Dedifferentiated amniotic fluid mesenchymal stem cell (primary cell): ENCODE measurements at regions not wholly inside any gene's neighbourhood (a gene's known extent, or its start where the extent isn't known, plus 50 kb on each side); places are given as distances from the start of the nearest gene placed in this dataset.
"Not testable (repeated sequence)": the region's sequence is repeated elsewhere in the genome, so short reads cannot be mapped to it uniquely, and the experiment has no call there.

Source experiments
- DNase-seq: peaks from one replicate; pipeline ENCODE4 v3.0.0-alpha.2; 2016; ENCODE audit errors: extremely low spot score

DNA sequence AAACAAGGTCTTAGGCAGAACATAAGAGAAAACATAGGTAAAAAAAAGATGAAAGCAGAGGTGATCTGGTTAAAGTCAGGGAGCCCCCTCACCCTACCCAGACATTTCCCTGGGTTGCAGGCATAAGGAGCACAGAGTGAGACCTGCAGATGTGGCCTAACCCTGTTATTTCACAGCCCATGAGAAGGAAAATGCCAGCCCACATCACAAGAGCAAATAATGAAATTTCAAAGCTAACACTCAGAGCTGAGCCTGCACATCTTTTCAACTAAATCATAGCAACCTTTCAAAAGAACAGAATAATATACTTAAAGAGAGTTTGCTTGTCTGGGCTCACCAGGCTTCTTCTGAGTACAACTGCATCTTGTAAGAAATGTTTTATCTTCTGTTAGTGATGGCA, 295.4 kb downstream of the RPAP3 start:
- DNase-seq = no peak

DNA sequence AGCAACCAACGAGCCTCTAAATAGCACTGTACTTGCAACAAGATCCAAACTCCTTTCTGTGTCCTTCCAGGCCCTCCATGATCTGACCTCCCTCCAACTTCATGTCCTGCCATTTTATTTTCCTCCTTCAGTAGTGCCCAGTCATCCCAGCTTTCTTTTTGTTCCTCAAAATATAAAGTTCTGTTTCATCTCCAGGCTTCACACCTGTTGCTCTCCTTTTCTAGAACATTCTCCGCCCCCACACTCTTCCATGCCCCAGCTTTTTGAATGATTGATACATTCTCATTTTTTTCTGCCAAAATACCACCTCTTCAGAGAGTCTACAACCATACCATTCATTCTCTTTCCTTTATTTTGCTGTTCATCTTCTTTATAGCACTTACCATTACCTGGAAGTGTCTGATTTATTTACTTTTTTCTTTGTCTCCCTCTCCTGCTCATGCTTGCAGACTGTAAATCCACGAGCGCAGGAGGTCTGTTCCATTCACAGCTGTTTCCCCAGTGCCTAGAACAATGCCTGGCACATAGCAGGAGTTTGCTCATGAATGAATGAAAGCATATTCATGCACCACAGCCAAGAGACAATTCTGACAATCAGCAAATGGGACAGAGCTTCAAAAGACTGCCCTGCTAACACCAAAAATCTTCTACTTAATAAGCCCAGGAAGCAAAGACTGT, 296.4 kb downstream of the RPAP3 start:
- DNase-seq = no peak

DNA sequence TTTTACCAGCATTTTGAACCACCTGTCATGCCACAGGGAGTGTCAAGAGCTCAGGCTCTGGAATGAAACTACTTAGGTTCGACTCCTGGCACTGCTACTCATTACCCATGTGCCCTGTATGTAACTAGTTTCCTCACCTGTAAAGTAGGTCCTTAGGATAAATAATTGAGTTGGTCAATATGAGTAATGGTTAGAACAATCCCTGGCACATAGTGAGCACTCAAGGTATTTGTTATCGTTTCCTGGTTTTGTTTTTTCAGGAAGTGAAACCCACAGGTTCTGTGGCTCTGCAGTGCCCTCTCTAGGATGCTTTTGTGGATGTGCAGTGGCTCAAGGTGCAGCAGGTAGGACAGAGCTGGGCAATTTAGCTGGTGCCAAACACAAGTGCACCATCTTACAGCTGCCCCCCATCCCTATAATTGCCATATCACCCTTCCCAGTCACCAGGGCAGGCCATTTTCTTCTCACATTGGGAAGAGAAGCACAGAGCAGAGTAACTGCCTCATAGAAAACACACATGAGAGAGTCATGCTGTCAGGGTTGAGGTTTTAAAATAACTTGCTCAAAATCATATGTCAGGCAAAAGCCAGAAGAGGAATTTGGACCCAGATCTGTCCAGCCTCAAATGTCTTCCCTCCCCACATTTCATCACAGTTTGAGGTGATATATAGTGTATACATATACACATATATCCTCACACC, 297.5 kb downstream of the RPAP3 start:
- DNase-seq = no peak

DNA sequence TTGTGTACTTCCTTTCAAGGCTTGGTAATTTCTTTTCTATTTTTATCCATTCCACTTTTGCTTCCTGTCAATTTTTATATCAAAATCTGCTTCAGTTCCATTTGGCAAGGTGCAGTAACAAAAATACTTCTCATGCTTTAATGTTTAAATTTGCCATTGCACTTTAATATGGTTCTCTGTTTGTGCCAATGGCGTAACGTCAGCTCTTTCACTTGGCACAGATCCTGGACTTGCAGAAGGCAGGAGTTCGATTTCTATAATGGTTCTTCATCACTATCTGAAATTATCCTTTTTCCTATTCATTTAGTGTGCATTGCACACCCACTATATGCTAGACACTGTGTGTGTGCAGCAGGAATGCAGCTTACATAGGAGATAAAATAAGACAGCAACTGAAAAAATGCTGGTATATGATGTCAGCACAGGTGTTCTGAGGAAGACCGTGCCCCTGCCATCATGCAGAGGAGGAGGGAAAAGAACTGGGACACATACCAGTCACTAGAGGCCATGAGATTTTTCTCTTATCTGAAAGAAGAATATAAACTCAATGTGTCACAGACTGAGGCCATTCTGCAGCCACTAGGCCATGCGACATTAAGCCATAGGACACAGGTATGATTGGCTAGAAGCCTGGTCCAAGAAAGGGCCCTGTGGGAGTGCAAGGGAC, 298.2 kb downstream of the RPAP3 start:
- DNase-seq = no peak

DNA sequence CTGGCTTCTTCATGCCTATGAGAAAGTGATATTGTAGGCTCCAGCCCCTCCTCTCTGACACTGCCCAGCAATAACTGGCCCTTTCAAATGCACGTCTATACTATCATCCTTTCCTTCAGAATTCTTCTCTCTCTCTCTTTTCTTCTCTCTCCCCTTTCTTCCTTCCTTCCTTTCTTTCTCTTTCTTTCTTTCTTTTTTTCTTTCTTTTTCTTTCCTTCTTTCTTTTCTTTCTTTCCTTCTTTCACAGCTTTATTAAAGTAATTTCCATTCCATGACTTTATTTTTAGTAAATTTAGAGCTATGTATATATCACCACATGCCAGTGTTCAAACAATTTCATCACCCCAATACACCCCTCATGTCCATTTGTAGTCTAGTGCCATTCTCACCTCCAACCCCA, 302.1 kb downstream of the RPAP3 start:
- no peak for DNase-seq

DNA sequence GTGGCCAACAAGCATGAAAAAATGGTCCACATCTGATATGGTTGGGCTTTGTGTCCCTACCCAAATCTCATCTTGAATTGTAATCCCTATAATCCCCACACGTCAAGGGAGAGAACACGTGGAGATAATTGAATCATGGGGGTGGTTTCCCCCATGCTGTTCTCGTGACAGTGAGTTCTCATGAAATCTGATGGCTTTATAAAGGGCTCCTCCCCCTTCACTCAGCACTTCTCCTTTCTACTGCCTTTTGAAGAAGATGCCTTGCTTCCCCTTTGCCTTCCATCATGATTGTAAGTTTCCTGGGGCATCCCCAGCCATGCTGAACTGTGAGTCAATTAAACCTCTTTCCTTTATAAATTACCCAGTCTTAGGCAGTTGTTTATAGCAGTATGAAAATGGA, 304.6 kb downstream of the RPAP3 start:
- not testable (repeated sequence) for DNase-seq

DNA sequence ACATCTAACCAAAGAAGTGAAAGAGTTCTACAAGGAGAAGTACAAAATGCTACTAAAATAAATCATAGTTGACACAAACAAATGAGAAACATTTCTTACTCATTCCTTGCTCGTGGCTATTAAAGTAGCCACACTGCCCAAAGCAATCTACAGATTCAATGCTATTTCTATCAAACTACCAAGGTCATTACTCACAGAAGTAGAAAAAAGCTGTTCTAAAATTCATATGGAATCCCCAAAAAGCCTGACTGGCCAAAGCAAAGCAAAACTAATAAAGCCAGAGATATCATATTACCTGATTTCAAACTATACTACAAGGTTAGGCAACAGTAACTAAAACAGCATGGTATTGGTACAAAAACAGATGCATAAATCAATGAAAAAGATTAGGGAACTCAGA, 305.6 kb downstream of the RPAP3 start:
- no peak for DNase-seq

DNA sequence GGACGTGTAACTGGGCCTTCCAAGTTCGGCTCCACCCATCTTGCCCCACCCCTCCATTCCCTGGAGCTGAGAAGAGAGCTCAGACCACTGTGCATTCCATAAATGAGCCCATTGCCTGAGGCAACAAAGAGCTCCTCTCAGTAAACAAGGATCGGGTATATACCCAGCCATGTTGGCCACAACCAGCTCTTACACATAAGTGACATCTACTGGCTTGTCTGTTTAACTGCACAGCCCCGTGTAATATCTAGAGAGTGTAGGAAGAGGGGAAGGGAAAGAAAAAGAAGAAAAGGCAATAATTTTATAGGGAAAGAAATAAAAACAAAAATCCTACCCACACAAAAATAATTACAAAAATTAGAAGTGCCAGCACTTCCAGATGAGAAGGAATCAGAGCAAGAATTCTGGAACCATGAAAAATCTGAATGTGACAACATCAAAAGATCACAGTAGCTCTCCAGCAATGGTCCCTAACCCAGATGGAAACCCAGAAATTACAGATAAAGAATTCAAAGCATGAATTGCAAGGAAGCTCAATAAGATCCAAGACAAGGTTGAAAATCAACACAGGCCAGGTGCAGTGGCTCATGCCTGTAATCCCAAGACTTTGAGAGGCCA, 308.1 kb downstream of the RPAP3 start:
- peak; percentile 64 for DNase-seq

DNA sequence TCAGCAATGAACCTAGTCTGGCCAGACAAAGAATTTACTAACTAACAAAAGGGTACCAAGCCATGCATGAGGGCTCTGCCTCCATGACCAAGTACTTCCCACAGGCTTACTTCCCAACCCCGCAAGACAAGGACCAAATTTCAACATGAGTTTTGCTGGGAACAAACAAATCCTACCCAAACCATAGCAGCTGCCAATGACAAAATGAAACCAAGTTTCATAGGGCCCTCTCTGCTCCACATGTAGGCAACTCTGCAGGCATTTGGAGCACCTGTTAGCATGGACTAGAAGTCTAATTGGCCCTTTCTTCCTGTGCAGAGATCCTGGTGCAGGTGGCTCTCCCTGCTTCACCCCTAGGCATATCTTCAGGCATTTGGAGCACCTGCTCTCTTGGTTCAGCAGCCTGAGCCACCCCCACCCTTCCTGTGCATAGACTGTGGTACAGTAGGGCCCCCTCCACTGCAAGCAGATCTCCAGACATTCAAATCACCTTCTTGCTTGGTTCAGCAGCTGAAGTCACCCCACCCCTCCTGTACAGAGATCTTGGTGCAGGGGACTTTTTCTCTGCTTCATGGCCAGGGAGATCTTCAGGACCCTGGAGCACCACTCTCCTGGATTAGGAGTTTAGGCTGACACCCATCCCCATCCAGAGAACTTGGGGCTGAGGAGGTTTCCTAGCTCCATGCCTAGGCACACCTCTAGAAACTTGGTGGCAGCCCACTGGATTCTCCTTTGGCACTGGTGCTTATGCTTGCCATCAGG, 308.7 kb downstream of the RPAP3 start:
- DNase-seq = no peak

DNA sequence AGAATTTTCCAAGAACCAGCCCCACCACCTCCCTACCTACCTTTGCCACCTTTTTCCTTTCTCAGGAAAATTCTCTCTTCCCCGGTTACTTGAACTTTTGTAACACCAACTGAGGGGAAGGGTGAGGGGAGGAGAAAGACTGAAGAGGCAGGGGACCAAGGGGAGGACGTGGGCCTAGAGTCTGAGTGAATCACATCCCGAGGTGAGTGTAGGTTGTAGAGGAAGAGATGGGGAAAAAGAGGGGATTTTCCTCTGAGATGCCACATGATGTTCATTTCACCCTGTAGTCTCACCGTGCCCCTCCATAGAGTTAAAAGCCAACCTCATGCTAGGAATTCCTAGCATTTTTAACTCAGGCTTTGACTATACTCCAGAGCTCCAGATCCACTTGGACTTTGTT, 311.8 kb downstream of the RPAP3 start:
- no peak for DNase-seq

DNA sequence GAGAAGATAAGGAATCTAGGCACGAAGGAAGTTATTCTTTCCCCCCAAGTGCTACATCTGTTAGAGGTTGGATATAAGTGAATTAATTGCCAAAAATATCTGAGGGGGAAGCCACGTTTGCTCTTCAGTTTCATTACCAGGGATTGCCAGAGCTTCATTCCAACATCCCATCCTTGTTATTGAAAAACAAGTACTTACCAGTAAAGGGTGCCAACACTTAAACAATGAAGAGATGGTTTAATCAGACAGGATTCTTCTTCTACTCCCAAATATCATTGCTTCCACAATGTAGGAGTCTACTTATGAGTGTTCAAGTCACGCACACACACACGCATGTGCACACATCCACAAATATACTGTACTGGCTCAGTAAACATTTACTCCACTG, 312.4 kb downstream of the RPAP3 start:
- DNase-seq = no peak

DNA sequence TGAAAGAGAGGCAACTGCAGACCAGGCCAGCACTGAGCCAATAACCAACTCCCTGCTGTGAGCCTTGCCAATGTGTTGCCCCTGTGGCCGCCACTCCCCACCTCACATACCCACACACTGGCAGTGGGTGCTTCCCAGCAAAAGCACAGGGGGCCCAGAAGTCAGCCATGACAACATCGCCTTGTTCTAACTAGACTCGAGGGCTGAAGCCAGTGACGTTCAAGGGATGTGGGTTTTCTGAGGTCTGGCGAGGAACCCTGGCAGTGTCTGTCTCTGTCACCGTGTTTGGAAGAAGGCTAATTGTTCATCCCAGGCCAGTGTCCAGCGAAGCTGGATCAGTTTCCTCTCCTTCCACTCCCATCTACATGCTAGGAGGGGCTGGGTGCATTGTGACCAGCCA, 311.8 kb upstream of the AMIGO2 start:
- DNase-seq = no peak

DNA sequence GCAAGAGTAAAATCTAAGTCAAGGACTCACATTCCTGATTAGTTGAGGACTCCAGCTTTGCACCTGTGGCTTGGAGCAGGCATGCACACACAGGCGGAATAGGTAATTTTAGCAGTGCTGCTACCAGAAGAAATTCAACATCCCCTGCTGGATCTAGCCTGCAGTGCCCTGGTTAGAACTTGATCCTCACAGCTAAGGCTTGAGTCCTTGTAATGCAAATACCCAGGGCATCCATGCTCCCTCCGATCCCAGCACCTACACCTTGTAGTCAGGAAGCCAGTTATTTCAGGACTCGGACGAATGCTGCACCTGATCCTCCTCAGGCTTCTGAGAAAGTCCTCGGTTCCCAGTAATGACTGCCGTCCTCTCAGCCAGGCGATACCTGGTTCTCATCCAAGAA, 309.0 kb upstream of the AMIGO2 start:
- DNase-seq = no peak

DNA sequence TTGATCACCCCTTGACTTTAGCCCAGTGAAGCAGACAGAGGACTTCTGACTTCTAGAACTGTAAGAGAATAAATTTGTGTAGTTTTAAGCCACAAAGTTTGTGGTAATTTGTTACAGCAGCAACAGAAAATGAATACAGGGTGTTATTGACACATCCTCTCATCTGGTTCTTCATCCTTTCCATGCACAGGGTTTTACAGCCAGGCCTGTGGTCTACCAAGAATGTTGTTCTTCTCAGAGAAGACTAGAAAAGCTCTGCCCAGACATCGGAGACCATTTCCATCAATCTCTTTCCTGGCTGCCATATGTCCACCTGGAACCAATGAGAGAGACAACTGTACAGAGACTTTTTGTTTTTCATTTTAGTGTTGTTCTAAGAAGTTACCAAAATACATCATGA, 308.2 kb upstream of the AMIGO2 start:
- no peak for DNase-seq

DNA sequence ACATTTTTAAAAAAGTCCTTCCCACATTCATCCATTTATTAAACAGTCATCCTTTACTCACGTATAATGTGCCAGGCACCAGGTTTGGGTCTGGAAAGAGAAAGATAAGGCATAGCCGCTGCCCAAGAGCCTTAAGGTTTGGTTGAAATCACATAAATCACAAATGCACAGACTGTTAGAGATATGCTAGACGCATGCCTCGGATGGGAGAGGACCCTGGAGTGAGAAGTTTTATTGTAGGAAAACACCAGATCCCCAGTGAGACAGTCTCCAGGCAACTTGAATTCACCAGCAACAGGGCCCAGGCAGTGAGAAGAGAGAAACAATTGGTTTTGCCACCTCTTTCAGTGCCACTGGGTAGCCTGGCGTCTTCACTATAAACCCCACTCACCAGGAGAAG, 305.9 kb upstream of the AMIGO2 start:
- no peak for DNase-seq

DNA sequence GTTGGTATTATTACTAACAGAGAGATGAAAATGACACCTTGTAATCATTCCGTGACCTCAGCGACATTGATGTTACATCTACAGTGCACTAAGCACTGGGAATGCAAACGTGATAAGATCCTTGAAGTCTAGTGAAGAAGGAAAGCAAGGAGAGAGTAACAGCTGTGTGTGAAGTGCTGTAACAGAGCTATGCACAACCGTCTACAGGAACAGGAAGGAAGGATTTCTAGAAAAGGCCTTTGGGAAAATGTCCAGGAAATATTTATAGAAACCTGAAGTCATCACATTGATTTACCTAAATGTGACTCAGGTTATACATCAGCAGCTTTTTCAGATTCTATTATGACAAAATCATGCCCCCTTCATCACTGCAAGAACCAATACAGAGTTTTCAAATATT, 304.2 kb upstream of the AMIGO2 start:
- no peak for DNase-seq

DNA sequence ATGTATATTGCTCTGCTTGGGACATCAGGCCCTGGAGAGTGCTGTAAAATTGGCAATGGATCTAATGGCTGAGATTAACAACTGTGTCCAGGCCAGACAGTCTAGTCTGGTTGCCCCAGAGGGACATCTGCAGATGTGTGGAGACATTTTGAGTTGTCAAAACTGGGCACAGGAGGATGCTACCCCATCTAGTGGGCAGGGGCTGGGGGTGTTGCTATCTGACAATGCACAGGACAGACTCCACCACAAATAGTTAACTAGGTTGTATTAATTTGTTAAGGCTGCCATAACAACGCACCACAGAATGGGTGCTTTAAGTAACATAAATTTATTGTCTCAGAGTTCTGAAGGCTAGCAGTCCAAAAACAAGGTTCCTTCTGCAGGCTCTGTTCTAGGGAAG, 302.5 kb upstream of the AMIGO2 start:
- DNase-seq = no peak

DNA sequence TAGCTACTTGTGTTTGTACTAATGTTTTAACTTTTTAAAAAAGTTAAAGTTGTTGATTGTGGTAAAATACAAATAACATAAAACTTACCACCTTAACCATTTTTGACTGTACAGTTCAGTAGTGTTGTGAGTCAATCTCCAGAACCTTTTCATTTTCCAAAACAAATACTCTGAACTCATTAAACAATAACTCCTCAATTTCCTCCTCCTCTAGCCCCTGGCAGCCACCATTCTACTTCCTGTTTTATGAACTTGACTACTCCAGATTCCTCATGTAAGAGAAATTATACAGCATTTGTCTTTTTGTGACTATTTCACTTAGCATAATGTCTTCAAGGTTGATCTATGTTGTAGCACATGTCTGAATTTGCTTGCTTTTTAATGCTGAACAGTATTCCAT, 299.1 kb upstream of the AMIGO2 start:
- no peak for DNase-seq

DNA sequence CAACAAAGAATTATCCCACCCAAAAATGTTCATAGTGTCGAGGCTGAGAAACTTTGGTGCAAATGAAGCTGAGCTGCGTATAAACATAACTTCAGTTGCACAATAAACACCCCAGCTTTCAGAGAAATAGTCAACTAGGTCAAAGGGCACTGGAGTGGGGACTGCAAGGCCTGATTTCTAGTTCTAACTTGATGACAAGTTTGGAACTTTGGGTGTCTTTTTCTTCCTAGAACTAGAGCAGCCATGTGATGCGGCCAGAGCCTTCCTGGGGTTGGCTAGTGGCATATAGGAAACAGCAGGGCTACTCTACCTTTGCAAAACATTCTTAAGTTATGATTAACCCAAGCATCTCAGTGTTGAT, 298.4 kb upstream of the AMIGO2 start:
- DNase-seq = no peak

DNA sequence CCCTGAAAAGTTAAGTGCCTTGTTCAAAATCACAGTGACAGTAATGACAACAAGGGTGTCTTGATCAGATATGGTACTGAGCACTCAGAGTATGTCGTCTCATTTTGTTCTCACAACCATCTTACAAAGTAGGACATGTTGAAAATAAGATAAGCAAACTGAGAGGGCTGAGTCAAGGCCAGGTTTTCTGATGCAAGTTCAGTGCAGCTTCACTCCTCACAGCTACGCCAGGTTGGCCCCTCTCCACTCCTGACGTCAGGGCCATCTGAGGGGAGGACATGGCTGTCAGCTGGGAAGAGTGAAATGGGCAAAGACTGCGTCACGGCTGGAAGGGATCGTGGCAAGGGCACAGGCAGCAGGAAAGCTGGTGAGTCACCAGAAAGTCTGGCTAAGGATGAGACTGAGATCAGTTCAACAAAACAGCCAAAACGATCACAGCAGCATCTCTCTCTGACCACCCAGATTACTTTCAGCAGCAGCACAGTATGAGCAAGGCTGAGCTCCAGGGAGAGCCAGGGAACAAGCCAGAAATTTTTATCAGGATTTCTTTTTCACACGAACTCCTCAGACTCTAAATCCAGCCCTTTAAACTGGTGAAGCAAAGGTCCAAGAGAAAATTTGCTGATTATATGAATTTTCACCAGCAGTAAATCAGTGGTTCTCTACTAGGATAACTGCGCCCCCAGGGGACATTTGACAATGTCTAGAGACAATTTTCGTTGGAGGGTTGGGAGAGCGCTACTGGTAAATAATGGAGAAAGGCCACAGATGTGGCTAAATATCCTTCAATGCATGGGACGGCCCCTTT, 297.9 kb upstream of the AMIGO2 start:
- peak; percentile 89 for DNase-seq

DNA sequence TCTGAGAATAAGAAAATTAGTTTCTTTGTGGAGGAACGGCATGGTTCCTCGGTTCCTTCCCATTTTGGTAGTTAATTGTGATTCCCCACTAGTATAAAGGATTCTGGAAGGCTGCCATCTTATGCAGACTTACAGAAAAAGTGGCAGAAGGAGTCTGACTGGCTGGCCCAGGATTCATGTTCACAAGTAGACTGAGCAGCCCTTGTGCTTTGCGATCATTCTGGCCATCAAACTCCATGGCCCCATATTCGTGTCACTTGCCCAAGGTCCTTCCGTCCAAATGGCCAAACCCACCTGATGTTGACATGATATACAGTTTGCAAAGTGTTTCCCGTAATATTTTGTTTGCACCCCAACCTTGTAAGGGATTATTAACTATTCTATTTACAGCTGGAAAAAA, 297.2 kb upstream of the AMIGO2 start:
- DNase-seq = no peak
